Transverse colon (tissue), 4 donors: ENCODE measurements at regions not wholly inside any gene's neighbourhood (a gene's known extent, or its start where the extent isn't known, plus 50 kb on each side); places are given as distances from the start of the nearest gene placed in this dataset.

Experiments used
- CTCF ChIP-seq, 5 experiments: fragments of 200-600 bp in 3 of 5; fragments of 450-650 bp in 2 of 5; sonication (generic) in 3 of 5; IDR thresholded peaks; 1 replicate in 2 of 5; 2 replicates in 3 of 5; pipeline ENCODE4 v1.5.1; 2016 to 2017; ENCODE audit warnings: antibody characterized with exemption in 5 of 5, inconsistent platforms in 3 of 5, mild to moderate bottlenecking in 2 of 5, moderate library complexity in 1 of 5
- POLR2A ChIP-seq: fragments of 450-650 bp; IDR thresholded peaks from one replicate; pipeline ENCODE4 v1.6.1; 2016; ENCODE audit warnings: antibody characterized with exemption, mild to moderate bottlenecking, moderate library complexity
- POLR2AphosphoS5 ChIP-seq, 3 donors: sonication (generic); formaldehyde crosslinking; IDR thresholded peaks; one replicate each; pipeline ENCODE4 v1.6.1; 2016; ENCODE audit warnings: antibody characterized with exemption in 3 of 3

- TF ChIP-seq POLR2A = no peak
- no peak for TF ChIP-seq CTCF (IDR thresholded peaks at IDR 0.05)
- no peak for TF ChIP-seq POLR2AphosphoS5 (IDR thresholded peaks at IDR 0.05)
Observed at GRCh38 chr2:146349334-146349733, 1495.5 kb upstream of the ACVR2A start.
